Mesenchymal stem cell (in vitro differentiated cells and primary cell): ENCODE measurements at regions not wholly inside any gene's neighbourhood (a gene's known extent, or its start where the extent isn't known, plus 50 kb on each side); places are given as distances from the start of the nearest gene placed in this dataset.
"Not testable (repeated sequence)": the region's sequence is repeated elsewhere in the genome, so short reads cannot be mapped to it uniquely, and the experiment has no call there.

Source experiments
- DNase-seq: peaks from one replicate; pipeline ENCODE4 v3.0.0-alpha.2; 2013
- H2AFZ ChIP-seq: one replicate; pipeline ENCODE4 v1.6.1; 2013; ENCODE audit warnings: low read depth, mild to moderate bottlenecking, control low read depth, inconsistent platforms, low read length, moderate library complexity
- H2AK5ac ChIP-seq: 2 replicates; pipeline ENCODE4 v1.6.1; 2013; ENCODE audit warnings: low read length, moderate library complexity, mild to moderate bottlenecking, inconsistent platforms; ENCODE audit not compliant: severe bottlenecking
- H2BK120ac ChIP-seq: one replicate; pipeline ENCODE4 v1.6.1; 2013; ENCODE audit warnings: low read depth, mild to moderate bottlenecking, inconsistent platforms, low read length, moderate library complexity
- H2BK12ac ChIP-seq, 2 experiments: one replicate each; pipeline ENCODE4 v1.6.1; 2013; ENCODE audit warnings: inconsistent platforms in 2 of 2, low read length in 2 of 2, mild to moderate bottlenecking in 2 of 2, moderate library complexity in 2 of 2, control low read depth in 1 of 2
- H2BK15ac ChIP-seq: one replicate; pipeline ENCODE4 v1.6.1; 2013; ENCODE audit warnings: mild to moderate bottlenecking, low read depth, inconsistent platforms; ENCODE audit not compliant: poor library complexity, severe bottlenecking
- H2BK5ac ChIP-seq: 2 replicates; pipeline ENCODE4 v1.6.1; 2013; ENCODE audit warnings: low read depth, mild to moderate bottlenecking, low read length, control low read depth, inconsistent platforms; ENCODE audit not compliant: poor library complexity, severe bottlenecking
- H3K14ac ChIP-seq, 2 experiments: one replicate each; pipeline ENCODE4 v1.6.1; 2013; ENCODE audit warnings: inconsistent platforms in 2 of 2, low read length in 2 of 2, control low read depth in 1 of 2, mild to moderate bottlenecking in 1 of 2, moderate library complexity in 1 of 2
- H3K18ac ChIP-seq, 2 experiments: one replicate each; pipeline ENCODE4 v1.6.1; 2013; ENCODE audit warnings: inconsistent platforms in 2 of 2, low read length in 2 of 2, control low read depth in 1 of 2, low read depth in 1 of 2, mild to moderate bottlenecking in 1 of 2
- H3K23ac ChIP-seq, 2 experiments: one replicate each; pipeline ENCODE4 v1.6.1; 2013; ENCODE audit warnings: inconsistent platforms in 2 of 2, low read length in 2 of 2, mild to moderate bottlenecking in 2 of 2, moderate library complexity in 2 of 2, control low read depth in 1 of 2
- H3K27ac ChIP-seq: 2 replicates; pipeline ENCODE4 v1.5.1; 2013; ENCODE audit warnings: mild to moderate bottlenecking, moderate library complexity, low read length, control low read depth, inconsistent platforms; ENCODE audit not compliant: poor library complexity, severe bottlenecking
- H3K27me3 ChIP-seq, 2 experiments: 2 replicates each; pipeline versions ENCODE4 v1.6.1 to v1.7.0; 2013; ENCODE audit warnings: low read length in 2 of 2, mild to moderate bottlenecking in 2 of 2, moderate library complexity in 2 of 2, control low read depth in 1 of 2, inconsistent platforms in 1 of 2; ENCODE audit not compliant: control insufficient read depth in 1 of 2, insufficient read depth in 1 of 2
- H3K36me3 ChIP-seq, 2 experiments: 2 replicates each; pipeline versions ENCODE4 v1.6.1 to v1.7.0; 2013; ENCODE audit warnings: low read length in 2 of 2, control low read depth in 1 of 2, inconsistent platforms in 1 of 2, low read depth in 1 of 2, mild to moderate bottlenecking in 1 of 2; ENCODE audit not compliant: insufficient read depth in 2 of 2, control insufficient read depth in 1 of 2
- H3K4ac ChIP-seq, 2 experiments: one replicate each; pipeline ENCODE4 v1.6.1; 2013; ENCODE audit warnings: inconsistent platforms in 2 of 2, low read length in 2 of 2, mild to moderate bottlenecking in 2 of 2, moderate library complexity in 2 of 2, control low read depth in 1 of 2, low read depth in 1 of 2
- H3K4me1 ChIP-seq: 2 replicates; pipeline ENCODE4 v1.6.1; 2013; ENCODE audit warnings: low read depth, low read length, control low read depth; ENCODE audit not compliant: control insufficient read depth, insufficient read depth
- H3K4me2 ChIP-seq: 2 replicates; pipeline ENCODE4 v1.6.1; 2013; ENCODE audit warnings: low read length, mild to moderate bottlenecking, inconsistent platforms; ENCODE audit not compliant: poor library complexity, severe bottlenecking
- H3K4me3 ChIP-seq, 2 experiments: 2 replicates each; pipeline versions ENCODE4 v1.5.1 to v1.7.0; 2013; ENCODE audit warnings: low read length in 2 of 2, mild to moderate bottlenecking in 2 of 2, control low read depth in 1 of 2, low read depth in 1 of 2; ENCODE audit not compliant: insufficient read depth in 1 of 2
- H3K79me1 ChIP-seq: replicated peaks from 2 replicates; pipeline ENCODE4 v1.6.1; 2013; ENCODE audit warnings: mild to moderate bottlenecking, control low read depth, low read length, inconsistent platforms; ENCODE audit not compliant: poor library complexity, severe bottlenecking
- H3K9ac ChIP-seq: 2 replicates; pipeline ENCODE4 v1.7.0; 2013; ENCODE audit warnings: mild to moderate bottlenecking, low read length, moderate library complexity
- H3K9me3 ChIP-seq: 2 replicates; pipeline ENCODE4 v1.7.0; 2013; ENCODE audit warnings: mild to moderate bottlenecking, low read length; ENCODE audit not compliant: control insufficient read depth
- H4K8ac ChIP-seq: one replicate; pipeline ENCODE4 v1.6.1; 2013; ENCODE audit warnings: inconsistent platforms, mild to moderate bottlenecking, low read length, moderate library complexity
- H4K91ac ChIP-seq: one replicate; pipeline ENCODE4 v1.6.1; 2013; ENCODE audit warnings: mild to moderate bottlenecking, low read length, inconsistent platforms
- WGBS: methylation state at CpG from one replicate; pipeline ENCODE4 v1.1.7; 2013; ENCODE audit warnings: mixed read lengths; 5-methylcytosine and 5-hydroxymethylcytosine counted together

- Histone ChIP-seq H3K4ac (no peak overlapping the region), H3K4me2 (no peak overlapping the region), H4K91ac (no peak overlapping the region), H2BK12ac (no peak overlapping the region), H4K8ac (no peak overlapping the region), H2AK5ac (no peak overlapping the region), H3K9ac (no peak overlapping the region), H3K27ac (no peak overlapping the region), H3K23ac (no peak overlapping the region), H3K4me1 (no peaks in the 10 kb centered on the region), H3K14ac (no peak overlapping the region), H3K9me3 (no peaks in the 10 kb centered on the region), H3K18ac (no peak overlapping the region), H2BK5ac (no peak overlapping the region), H2AFZ (no peak overlapping the region), H2BK120ac (no peak overlapping the region), H3K4me3 (no peak overlapping the region), H3K36me3 (no peaks in the 10 kb centered on the region), H3K27me3 (no peaks in the 10 kb centered on the region), H2BK15ac (no peak overlapping the region), H3K79me1 (no peaks in the 10 kb centered on the region)
- WGBS, result 100% methylated on average over 1 of the region's 2 CpGs
- peak; percentile 37 for DNase-seq
Measured at GRCh38 chr12:20004952-20005351, 363.4 kb upstream of the PDE3A start.

GRCh38 chr12:20006871-20007730, 361.2 kb upstream of the PDE3A start:
- no peaks in the 10 kb centered on the region for H3K79me1 ChIP-seq
- no peak overlapping the region for H3K27ac ChIP-seq
- no peak overlapping the region for H4K8ac ChIP-seq
- H4K91ac ChIP-seq, result no peak overlapping the region
- H2BK12ac ChIP-seq, result no peak overlapping the region
- no peaks in the 10 kb centered on the region for H3K4me1 ChIP-seq
- no peak overlapping the region for H3K18ac ChIP-seq
- DNase-seq, result no peak
- 94% methylated on average over 4 of the region's 8 CpGs for WGBS
- H2BK5ac ChIP-seq, result no peak overlapping the region
- no peaks in the 10 kb centered on the region for H3K27me3 ChIP-seq
- no peak overlapping the region for H2AK5ac ChIP-seq
- no peak overlapping the region for H2BK15ac ChIP-seq
- H3K14ac ChIP-seq, result no peak overlapping the region
- no peak overlapping the region for H3K23ac ChIP-seq
- H2AFZ ChIP-seq, result no peak overlapping the region
- H2BK120ac ChIP-seq, result no peak overlapping the region
- H3K9me3 ChIP-seq, result no peaks in the 10 kb centered on the region
- H3K4me3 ChIP-seq, result no peak overlapping the region
- no peak overlapping the region for H3K9ac ChIP-seq
- H3K4me2 ChIP-seq, result no peak overlapping the region
- H3K4ac ChIP-seq, result no peak overlapping the region
- H3K36me3 ChIP-seq, result no peaks in the 10 kb centered on the region

- not testable (repeated sequence) for H3K9ac ChIP-seq, H2BK120ac ChIP-seq, H3K4me1 ChIP-seq, H2BK12ac ChIP-seq, H3K4me3 ChIP-seq, DNase-seq, H3K9me3 ChIP-seq, H4K8ac ChIP-seq, H2AK5ac ChIP-seq, H3K23ac ChIP-seq, H2BK5ac ChIP-seq, H2BK15ac ChIP-seq, H4K91ac ChIP-seq, H2AFZ ChIP-seq, H3K36me3 ChIP-seq, H3K79me1 ChIP-seq, H3K4ac ChIP-seq, H3K4me2 ChIP-seq, H3K27ac ChIP-seq, H3K14ac ChIP-seq, H3K18ac ChIP-seq, H3K27me3 ChIP-seq
- WGBS, result 95% methylated on average over 8 of the region's 8 CpGs
Measured at GRCh38 chr12:20009965-20010364, 358.4 kb upstream of the PDE3A start.

GRCh38 chr12:20011200-20011599, 357.1 kb upstream of the PDE3A start:
- Histone ChIP-seq H3K4ac (no peak overlapping the region), H2BK15ac (no peak overlapping the region), H2AFZ (no peak overlapping the region), H3K27ac (no peak overlapping the region), H3K36me3 (no peaks in the 10 kb centered on the region), H4K91ac (no peak overlapping the region), H2BK120ac (no peak overlapping the region), H3K9me3 (no peaks in the 10 kb centered on the region), H3K9ac (no peak overlapping the region), H2BK12ac (no peak overlapping the region), H3K23ac (no peak overlapping the region), H3K14ac (no peak overlapping the region), H3K4me3 (no peak overlapping the region), H3K4me1 (no peaks in the 10 kb centered on the region), H3K27me3 (no peaks in the 10 kb centered on the region), H3K18ac (no peak overlapping the region), H3K4me2 (no peak overlapping the region), H3K79me1 (no peaks in the 10 kb centered on the region), H4K8ac (no peak overlapping the region), H2BK5ac (no peak overlapping the region), H2AK5ac (no peak overlapping the region)
- DNase-seq, result no peak
- no CpG with 5 or more reads among the region's 2 CpGs for WGBS
